GM19455 (cell line): ENCODE measurements at regions not wholly inside any gene's neighbourhood (a gene's known extent, or its start where the extent isn't known, plus 50 kb on each side); places are given as distances from the start of the nearest gene placed in this dataset.

ENCODE experiments used
- ATAC-seq: cut with Tn5 transposase; IDR thresholded peaks from one replicate; pipeline ENCODE4 v1.9.1; 2021; ENCODE audit not compliant: unreplicated experiment

GRCh38 chr9:118871531-118871930, 497.7 kb downstream of the BRINP1 start:
- ATAC-seq = no peak

GRCh38 chr9:118882684-118883083, 486.6 kb downstream of the BRINP1 start:
- no peak for ATAC-seq

GRCh38 chr9:118883411-118883810, 485.8 kb downstream of the BRINP1 start:
- no peak for ATAC-seq

GRCh38 chr9:118891213-118891612, 478.0 kb downstream of the BRINP1 start:
- ATAC-seq = no peak

- no peak for ATAC-seq
Observed at GRCh38 chr9:118896324-118897000, 472.8 kb downstream of the BRINP1 start.

GRCh38 chr9:118918180-118918579, 451.1 kb downstream of the BRINP1 start:
- ATAC-seq = no peak

- no peak for ATAC-seq
Observed at GRCh38 chr9:118928722-118929121, 440.5 kb downstream of the BRINP1 start.

- no peak for ATAC-seq
Observed at GRCh38 chr9:118929287-118929686, 439.9 kb downstream of the BRINP1 start.

GRCh38 chr9:118931941-118932340, 437.3 kb downstream of the BRINP1 start:
- no peak for ATAC-seq

- no peak for ATAC-seq
Observed at GRCh38 chr9:118938581-118938980, 430.7 kb downstream of the BRINP1 start.

GRCh38 chr9:118940473-118940872, 428.8 kb downstream of the BRINP1 start:
- ATAC-seq = no peak

GRCh38 chr9:118946669-118947068, 422.6 kb downstream of the BRINP1 start:
- ATAC-seq = no peak

GRCh38 chr9:118954857-118955256, 414.4 kb downstream of the BRINP1 start:
- ATAC-seq = no peak

GRCh38 chr9:118957585-118957984, 411.6 kb downstream of the BRINP1 start:
- no peak for ATAC-seq

GRCh38 chr9:118959366-118959765, 409.9 kb downstream of the BRINP1 start:
- no peak for ATAC-seq

GRCh38 chr9:118961857-118962256, 407.4 kb downstream of the BRINP1 start:
- no peak for ATAC-seq

- no peak for ATAC-seq
Observed at GRCh38 chr9:118962426-118962825, 406.8 kb downstream of the BRINP1 start.

- ATAC-seq = no peak
Observed at GRCh38 chr9:118963674-118964073, 405.6 kb downstream of the BRINP1 start.

- no peak for ATAC-seq
Observed at GRCh38 chr9:118967901-118968300, 401.3 kb downstream of the BRINP1 start.

GRCh38 chr9:118975736-118976135, 393.5 kb downstream of the BRINP1 start:
- no peak for ATAC-seq

GRCh38 chr9:118976160-118976559, 393.1 kb downstream of the BRINP1 start:
- ATAC-seq = no peak

- ATAC-seq = no peak
Observed at GRCh38 chr9:118984607-118985006, 384.6 kb downstream of the BRINP1 start.

- no peak for ATAC-seq
Observed at GRCh38 chr9:118985851-118986250, 383.4 kb downstream of the BRINP1 start.
